ENCODE measurements at regions not wholly inside any gene's neighbourhood (a gene's known extent, or its start where the extent isn't known, plus 50 kb on each side); places are given as distances from the start of the nearest gene placed in this dataset.

DNA sequence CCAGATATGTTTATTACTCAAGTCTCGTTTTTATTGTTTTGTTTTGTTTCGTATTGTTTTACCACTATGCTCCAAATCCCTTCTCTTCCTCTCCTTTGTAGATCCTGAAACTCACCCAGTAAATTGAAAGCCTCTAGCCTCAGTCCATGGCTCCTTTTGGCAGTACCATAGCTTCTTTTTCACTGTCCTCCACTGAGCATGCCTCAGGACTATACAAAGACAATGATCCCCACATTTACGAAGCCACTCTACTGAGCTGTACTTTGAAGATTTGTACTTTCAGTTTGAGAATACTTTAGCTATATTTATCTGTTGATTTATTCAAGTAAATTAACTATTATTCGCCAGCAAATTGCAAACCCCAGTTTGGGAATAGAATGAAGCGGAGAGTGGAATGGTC, 159.1 kb upstream of the SLITRK3 start:
- TF ChIP-seq CBX3 (IDR thresholded peaks at IDR 0.05; ENCODE audit: borderline replicate concordance, low read depth) (no peak), CTCF (IDR thresholded peaks at IDR 0.05 in 2 of 3, conservative IDR thresholded peaks at IDR 0.05 in 1 of 3; ENCODE audit: control insufficient read depth in 2 of 3, extremely low read depth in 1 of 3, insufficient read depth in 1 of 3, low read depth in 3 of 3, low read length in 3 of 3) (no peak), POLR2A (IDR thresholded peaks at IDR 0.05; ENCODE audit: low read depth, low read length) (no peak), ETV6 (conservative IDR thresholded peaks at IDR 0.05 in 1 of 2, IDR thresholded peaks at IDR 0.05 in 1 of 2; ENCODE audit: borderline replicate concordance in 1 of 2, low read depth in 1 of 2) (no peak), EP300 (IDR thresholded peaks at IDR 0.05; ENCODE audit: borderline replicate concordance in 1 of 2, control insufficient read depth in 1 of 2, low read depth in 2 of 2, low read length in 2 of 2) (no peak), CHD2 (IDR thresholded peaks at IDR 0.05; ENCODE audit: borderline replicate concordance, low read depth, low read length) (no peak)

Measured in GM12878 (cell line).